CD4-positive, alpha-beta T cell treated with Interleukin-4 for 1 hour (primary cell): ENCODE measurements at regions not wholly inside any gene's neighbourhood (a gene's known extent, or its start where the extent isn't known, plus 50 kb on each side); places are given as distances from the start of the nearest gene placed in this dataset.

Experiments used
- DNase-seq, 2 donors: peaks; one replicate each; pipeline ENCODE4 v3.0.0-alpha.2; 2020 to 2022

DNA sequence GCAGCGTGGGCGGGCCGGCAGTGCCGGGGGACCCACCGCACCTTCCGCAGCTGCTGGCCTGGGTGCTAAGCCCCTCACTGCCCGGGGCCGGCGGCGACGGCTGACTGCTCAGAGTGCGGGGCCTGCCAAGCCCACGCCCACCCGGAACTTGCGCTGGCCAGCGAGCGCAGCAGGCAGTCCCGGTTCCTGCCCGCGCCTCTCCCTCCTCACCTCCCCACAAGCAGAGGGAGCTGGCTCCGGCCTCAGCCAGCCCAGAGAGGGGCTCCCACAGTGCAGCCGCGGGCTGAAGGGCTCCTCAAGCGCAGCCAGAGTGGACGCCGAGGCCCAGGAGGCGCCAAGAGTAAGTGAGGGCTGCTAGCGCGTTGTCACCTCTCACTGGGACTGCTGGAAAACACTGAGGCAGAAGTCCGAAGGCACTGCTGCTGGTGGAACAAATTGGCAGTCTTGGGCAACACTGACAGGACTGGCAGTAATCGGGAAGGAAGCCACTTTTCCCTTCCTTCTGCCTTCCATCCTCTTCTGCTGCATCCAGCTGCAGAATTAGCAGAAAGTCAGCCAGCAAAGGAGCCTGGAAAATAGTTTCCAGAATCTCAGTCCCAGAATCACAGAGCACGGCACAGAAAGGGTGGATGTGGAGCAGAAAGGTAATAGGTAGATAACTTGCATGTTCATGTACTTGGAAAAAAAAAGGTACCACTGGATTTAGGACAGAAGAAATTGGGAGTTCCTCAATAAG lies 179.4 kb upstream of the FN1 start:
- DNase-seq = no peak

DNA sequence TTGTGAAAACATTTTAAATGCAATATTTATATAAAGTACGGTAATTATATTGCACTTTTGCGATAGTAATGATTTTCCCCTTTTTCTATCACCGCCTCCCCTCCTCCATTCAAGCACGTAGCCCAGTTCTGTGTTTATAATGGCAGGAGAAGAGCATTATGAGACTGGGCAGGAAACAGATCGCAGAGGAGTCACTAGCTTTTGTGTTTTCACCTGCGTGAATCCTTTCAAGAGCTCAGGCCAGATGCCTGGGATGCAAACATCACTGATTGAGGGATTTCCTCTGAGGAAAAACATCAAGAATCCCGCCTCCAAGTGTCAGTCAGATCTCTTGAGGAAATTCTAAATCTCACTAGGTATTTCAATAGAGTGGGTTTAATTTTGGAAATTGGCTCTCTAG lies 178.4 kb upstream of the FN1 start:
- DNase-seq = no peak

- DNase-seq = no peak
Measured at GRCh38 chr2:215613888-215614287, 178.0 kb upstream of the FN1 start.

- DNase-seq = no peak
Measured at GRCh38 chr2:215613280-215613679, 177.4 kb upstream of the FN1 start.

GRCh38 chr2:215612786-215613185 lies 176.9 kb upstream of the FN1 start:
- no peak for DNase-seq

GRCh38 chr2:215611609-215612386 lies 175.9 kb upstream of the FN1 start:
- no peak for DNase-seq

GRCh38 chr2:215609089-215610032 lies 173.5 kb upstream of the FN1 start:
- DNase-seq = no peak

GRCh38 chr2:215607766-215608165 lies 171.9 kb upstream of the FN1 start:
- no peak for DNase-seq

GRCh38 chr2:215606219-215606618 lies 170.4 kb upstream of the FN1 start:
- no peak for DNase-seq

DNA sequence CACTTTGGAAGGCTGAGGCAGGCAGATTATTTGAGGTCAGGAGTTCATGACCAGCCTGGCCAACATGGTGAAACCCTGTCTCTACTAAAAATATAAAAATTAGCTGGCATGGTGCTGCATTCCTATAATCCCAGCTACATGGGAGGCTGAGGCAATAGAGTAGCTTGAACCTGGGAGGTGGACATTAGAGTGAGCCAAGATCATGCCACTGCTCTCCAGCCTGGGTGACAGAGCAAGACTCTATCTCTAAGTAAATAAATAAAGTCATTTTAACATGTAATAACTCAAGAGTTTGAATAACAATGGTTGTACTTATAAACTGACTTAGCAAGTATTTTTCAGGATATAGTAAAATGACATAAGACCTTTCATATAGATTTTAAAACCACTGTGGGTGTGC lies 169.3 kb upstream of the FN1 start:
- DNase-seq = no peak

DNA sequence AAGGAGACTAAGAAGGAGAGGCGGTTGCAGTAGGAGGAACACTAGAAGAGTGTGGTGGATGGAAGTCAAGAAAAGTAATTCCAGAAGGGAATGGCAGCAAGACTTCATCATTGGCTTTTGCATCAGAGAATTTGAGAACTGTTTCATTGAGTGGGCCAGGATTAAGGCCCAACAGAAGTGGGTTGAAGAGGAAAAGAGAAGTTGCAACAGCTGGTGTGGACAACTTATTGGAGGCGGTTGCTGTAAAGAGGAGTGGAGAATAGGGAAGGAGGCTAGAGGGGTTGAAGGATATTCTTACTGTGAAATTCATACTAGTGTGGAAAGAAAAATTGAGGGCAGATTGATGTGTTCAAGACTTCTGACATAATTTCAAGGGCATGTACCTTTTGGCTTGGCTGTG lies 168.7 kb upstream of the FN1 start:
- DNase-seq = no peak

GRCh38 chr2:215603440-215603839 lies 167.6 kb upstream of the FN1 start:
- DNase-seq = no peak

DNA sequence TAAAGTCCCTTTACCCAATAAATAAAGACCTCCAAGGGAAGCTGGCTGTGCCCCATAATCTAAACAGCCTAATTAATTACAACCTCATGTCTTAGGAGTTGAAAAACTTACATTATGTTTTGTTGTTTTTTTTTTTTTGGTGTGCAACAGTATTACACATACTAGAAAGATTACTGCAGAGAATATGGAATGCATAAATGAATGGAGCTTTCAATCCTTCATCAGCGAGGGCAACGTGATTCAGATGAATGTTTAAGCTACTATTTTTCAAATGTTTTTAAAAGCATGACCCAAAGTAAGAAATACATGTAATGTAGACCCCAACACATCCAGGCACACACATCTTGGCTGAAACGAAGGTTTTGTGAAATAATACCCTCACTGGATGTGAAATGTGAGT lies 167.1 kb upstream of the FN1 start:
- DNase-seq = no peak

- DNase-seq = no peak
Measured at GRCh38 chr2:215601990-215602721, 166.3 kb upstream of the FN1 start.

- no peak for DNase-seq
Measured at GRCh38 chr2:215601526-215601925, 165.7 kb upstream of the FN1 start.

DNA sequence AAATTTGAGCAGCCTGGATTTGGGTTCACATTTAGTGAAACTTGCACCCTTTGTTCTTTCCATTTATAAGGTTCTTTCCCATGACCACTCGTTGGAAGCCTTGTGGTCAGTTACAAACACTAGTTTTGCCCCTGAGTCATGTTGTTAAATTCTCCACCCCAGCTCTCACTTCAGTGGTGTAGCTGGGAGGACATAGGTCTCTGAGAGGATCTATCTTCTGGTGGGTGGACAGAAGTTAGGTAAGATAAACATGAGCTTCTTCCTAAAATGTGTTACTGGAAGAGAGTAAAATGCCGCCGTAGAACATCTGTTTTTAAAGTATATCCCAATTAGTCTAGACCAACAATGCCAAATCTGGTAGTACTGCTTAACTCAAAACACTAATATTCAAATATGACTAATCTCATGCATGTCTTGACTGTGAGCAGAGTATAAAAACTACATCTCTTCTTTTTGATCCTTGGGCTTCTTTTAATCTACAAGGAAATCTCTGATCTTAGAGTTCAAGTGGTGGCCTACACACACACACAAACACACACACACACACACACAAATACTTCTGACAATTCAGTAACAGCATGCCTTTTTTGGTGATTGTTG lies 162.6 kb upstream of the FN1 start:
- DNase-seq = no peak

- no peak for DNase-seq
Measured at GRCh38 chr2:215597577-215597976, 161.7 kb upstream of the FN1 start.

DNA sequence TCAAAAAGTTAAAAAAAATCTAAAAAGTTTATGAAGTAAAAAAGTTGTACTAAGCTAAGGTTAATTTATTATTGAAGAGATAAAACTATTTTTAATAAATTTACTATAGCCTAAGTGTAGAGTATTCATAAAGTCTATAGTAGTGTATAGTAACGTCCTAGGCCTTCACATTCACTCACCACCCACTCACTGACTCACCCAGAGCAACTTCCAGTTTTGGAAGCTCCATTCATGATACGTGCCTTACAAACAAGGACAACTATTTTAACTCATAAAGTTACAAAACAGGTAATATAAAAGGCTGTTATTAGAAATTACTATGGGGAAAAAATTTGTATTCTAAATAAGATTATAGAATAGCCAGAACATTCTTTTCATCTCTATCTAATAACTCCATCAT lies 158.9 kb upstream of the FN1 start:
- no peak for DNase-seq

DNA sequence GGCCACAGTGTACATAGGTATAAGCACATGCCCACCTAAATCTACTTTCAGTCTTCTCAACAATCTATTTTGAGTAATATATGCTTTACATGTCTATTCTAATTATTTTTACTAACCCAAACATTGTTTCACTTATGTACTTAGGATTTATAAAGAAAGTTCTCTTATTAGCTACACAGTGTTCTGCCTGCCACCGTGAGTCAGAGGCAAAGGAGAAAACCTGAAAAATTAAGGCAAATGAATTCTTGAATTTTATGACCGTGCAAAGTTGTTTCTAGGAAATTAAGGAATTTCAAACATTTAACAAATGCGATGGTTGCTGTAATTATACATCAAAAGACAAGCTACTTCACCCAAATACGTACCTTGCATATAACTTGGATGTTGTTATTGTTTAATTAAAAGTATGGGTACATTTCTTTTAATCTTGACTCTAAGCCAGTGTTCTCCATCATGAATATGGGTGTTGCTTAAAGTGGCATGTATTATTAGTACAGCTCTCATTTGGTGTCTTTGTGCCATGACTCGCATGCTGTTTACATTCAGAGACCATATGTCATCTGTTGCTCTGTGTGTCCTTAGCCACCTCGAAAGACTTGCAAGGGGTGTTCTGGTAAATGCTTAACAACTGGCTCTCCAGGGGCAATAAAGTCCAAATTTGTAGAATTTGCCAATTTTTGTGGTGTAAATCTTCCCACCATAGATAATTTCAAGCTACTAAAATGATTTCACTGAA lies 154.3 kb upstream of the FN1 start:
- DNase-seq = no peak

GRCh38 chr2:215583881-215584280 lies 148.0 kb upstream of the FN1 start:
- DNase-seq = no peak

GRCh38 chr2:215579809-215580208 lies 143.9 kb upstream of the FN1 start:
- no peak for DNase-seq

DNA sequence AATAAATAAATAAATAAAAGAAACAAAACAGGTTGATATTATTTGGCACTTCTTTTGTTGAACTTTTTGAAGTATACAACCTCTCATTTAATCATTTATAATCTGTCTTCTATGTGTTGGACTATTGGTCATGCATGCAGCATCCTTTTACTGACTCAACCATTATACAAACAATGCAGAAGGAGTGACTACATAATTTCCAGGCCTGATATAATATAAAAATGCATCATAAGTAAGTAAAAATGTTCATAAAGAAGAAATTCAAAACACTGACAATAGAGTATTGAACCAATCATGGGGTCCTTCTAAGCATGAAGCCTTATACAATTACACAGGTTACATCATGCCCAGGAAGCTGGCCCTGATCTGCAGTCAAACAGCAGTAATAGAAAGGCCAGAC lies 141.5 kb upstream of the FN1 start:
- DNase-seq = no peak
